ENCODE measurements at regions not wholly inside any gene's neighbourhood (a gene's known extent, or its start where the extent isn't known, plus 50 kb on each side); places are given as distances from the start of the nearest gene placed in this dataset.
A peak's percentile ranks its signal among the peaks of the same experiment; 100 is the strongest.

GRCh38 chr16:35745821-35746248 lies 2286.4 kb downstream of the TP53TG3F start:
- Histone ChIP-seq H3K27ac (ENCODE audit: low read depth, low read length) (no peak overlapping the region), H3K27me3 (ENCODE audit: insufficient read depth, low read length) (no peaks in the 10 kb centered on the region), H2AFZ (ENCODE audit: low read depth, low read length, poor library complexity, severe bottlenecking) (no peak overlapping the region), H4K20me1 (ENCODE audit: insufficient read depth) (no peaks in the 10 kb centered on the region), H3K79me2 (ENCODE audit: insufficient read depth, low read length) (no peaks in the 10 kb centered on the region), H3K9ac (ENCODE audit: low read length) (no peak overlapping the region), H3K4me3 (replicated peaks in 1 of 2; ENCODE audit: low read depth in 1 of 2, low read length in 2 of 2) (no peak overlapping the region), H3K9me2 (ENCODE audit: insufficient read depth) (no peaks in the 10 kb centered on the region), H3K36me3 (ENCODE audit: control insufficient read depth in 1 of 2, insufficient read depth in 2 of 2, low read length in 2 of 2) (no peaks in the 10 kb centered on the region), H3K9me3 (ENCODE audit: control insufficient read depth in 1 of 2, insufficient read depth in 1 of 2, low read depth in 1 of 2, low read length in 2 of 2) (no peaks in the 10 kb centered on the region), H3K4me1 (ENCODE audit: control insufficient read depth in 1 of 2, insufficient read depth in 2 of 2, low read length in 2 of 2) (peaks cover 2 to 23% of the 10 kb centered on the region in 2 experiments; a peak in 2 of 4 replicates), H3K4me2 (ENCODE audit: low read length) (peak overlapping the region; percentile 62; the same call in 1 of the 2 replicates)
- ATAC-seq = no peak
- RAD21 ChIA-PET (ENCODE audit: low non-redundant PET in 1 of 2, low total read pairs in 2 of 2, uncharacterized antibody in 2 of 2, unreplicated experiment in 2 of 2) = no interaction called here
- POLR2A ChIA-PET = no interaction called here
- DNase-seq (ENCODE audit: low read depth, low spot score) = no peak
- TF ChIP-seq SRF (IDR thresholded peaks at IDR 0.05; ENCODE audit: low read depth) (no peak), CBX3 (IDR thresholded peaks at IDR 0.05; ENCODE audit: low read depth) (no peak), EZH2 (IDR thresholded peaks at IDR 0.05) (no peak), CTCF (IDR thresholded peaks at IDR 0.05 in 2 of 3, conservative IDR thresholded peaks at IDR 0.05 in 1 of 3; ENCODE audit: borderline replicate concordance in 1 of 3, insufficient read depth in 1 of 3, low read depth in 2 of 3, low read length in 2 of 3) (no peak), EZH2phosphoT487 (IDR thresholded peaks at IDR 0.05; ENCODE audit: borderline replicate concordance) (no peak), MAX (IDR thresholded peaks at IDR 0.05) (no peak), JUND (IDR thresholded peaks at IDR 0.05) (no peak), POLR2A (IDR thresholded peaks at IDR 0.05; ENCODE audit: borderline replicate concordance, extremely low read depth, insufficient read depth, insufficient read length) (no peak), SP1 (IDR thresholded peaks at IDR 0.05; ENCODE audit: low read depth) (no peak), POLR2AphosphoS5 (IDR thresholded peaks at IDR 0.05; ENCODE audit: low read depth, low read length) (no peak), ZFX (IDR thresholded peaks at IDR 0.05) (no peak), SIN3A (IDR thresholded peaks at IDR 0.05; ENCODE audit: low read depth) (no peak), FOSL1 (IDR thresholded peaks at IDR 0.05; ENCODE audit: low read depth) (no peak), REST (IDR thresholded peaks at IDR 0.05; ENCODE audit: low read depth) (no peak), RAD21 (IDR thresholded peaks at IDR 0.05; ENCODE audit: low read depth) (no peak), ATF3 (IDR thresholded peaks at IDR 0.05) (no peak), ELF1 (IDR thresholded peaks at IDR 0.05; ENCODE audit: borderline replicate concordance, low read depth) (no peak), ZBTB33 (IDR thresholded peaks at IDR 0.05; ENCODE audit: extremely low read depth, insufficient replicate concordance, low read length) (no peak)
- intact Hi-C loops (cut with micrococcal nuclease) = no loop called here
- no TSS peak for BruUV-seq (replicated peaks)
- CTCF ChIA-PET = no interaction called here

Measured in HCT116 (cell line).